Neural crest cell (in vitro differentiated cells): ENCODE measurements at regions not wholly inside any gene's neighbourhood (a gene's known extent, or its start where the extent isn't known, plus 50 kb on each side); places are given as distances from the start of the nearest gene placed in this dataset.

Experiments used
- DNase-seq: peaks from one replicate; pipeline ENCODE4 v3.0.0; 2021; ENCODE audit warnings: low read depth, mixed read lengths, low spot score
- H3K27ac Mint-ChIP-seq: one replicate; pipeline ENCODE4 v1.8.0; 2021; ENCODE audit warnings: mild to moderate bottlenecking, mixed read lengths; ENCODE audit not compliant: unreplicated experiment
- H3K27me3 Mint-ChIP-seq: 2 replicates; pipeline ENCODE4 v1.8.0; 2021; ENCODE audit warnings: low read depth, mild to moderate bottlenecking, mixed read lengths
- H3K36me3 Mint-ChIP-seq: 2 replicates; pipeline ENCODE4 v1.8.0; 2021; ENCODE audit warnings: low read depth, mild to moderate bottlenecking, mixed read lengths
- H3K4me1 Mint-ChIP-seq: 2 replicates; pipeline ENCODE4 v1.8.0; 2021; ENCODE audit warnings: mixed read lengths
- H3K4me3 Mint-ChIP-seq: one replicate; pipeline ENCODE4 v1.8.0; 2021; ENCODE audit warnings: mild to moderate bottlenecking, mixed read lengths
- H3K9me3 Mint-ChIP-seq: 2 replicates; pipeline ENCODE4 v1.8.0; 2021; ENCODE audit warnings: mixed read lengths
- TF ChIP-seq, protein P1 (sequence below): fragments of 200-600 bp; sonication (generic); conservative IDR thresholded peaks from 2 replicates; pipeline ENCODE4 v1.5.0; 2021; ENCODE audit warnings: antibody characterized with exemption, mild to moderate bottlenecking

DNA sequence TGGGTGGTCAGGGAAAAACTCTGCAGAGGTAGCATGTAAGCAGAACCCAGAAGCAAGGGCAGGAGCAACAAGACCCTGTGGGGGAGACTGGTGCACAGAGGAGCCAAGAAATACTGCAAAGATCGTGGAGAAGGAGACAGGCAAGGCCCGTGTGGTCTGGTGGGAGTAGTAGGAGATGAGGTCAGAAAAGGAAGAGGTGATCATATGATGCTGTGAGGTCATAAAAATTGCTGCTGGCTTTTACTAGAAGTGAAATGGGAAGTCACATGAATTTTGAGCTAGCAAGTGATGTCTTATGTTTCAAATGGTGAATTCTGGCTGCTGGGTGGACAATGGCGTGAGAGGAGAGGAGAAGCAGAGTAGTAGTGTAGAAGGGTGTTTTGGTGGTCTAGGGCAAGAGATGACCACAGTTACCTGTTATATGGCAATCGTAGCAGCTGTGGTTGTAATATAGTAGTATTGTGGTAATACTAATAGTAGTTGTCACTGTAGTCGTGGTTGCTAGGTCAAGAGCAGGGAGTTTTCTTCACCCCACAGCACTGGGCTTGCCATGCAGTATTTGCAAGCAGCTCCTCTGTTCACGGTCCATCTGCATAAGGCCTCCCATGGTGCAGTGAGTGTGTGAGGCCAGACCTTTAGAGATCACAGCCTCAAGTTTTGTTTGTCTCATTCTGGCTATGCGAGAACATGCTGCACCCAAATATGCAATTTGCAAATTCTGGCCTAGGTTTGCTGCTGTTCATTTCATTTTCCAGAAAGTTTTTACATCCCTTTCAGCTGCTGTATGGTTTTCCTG is 205.0 kb downstream of the TSHZ3 start:
- H3K36me3 Mint-ChIP-seq: no peaks in the 10 kb centered on the region
- H3K4me3 Mint-ChIP-seq: no peak overlapping the region
- TF ChIP-seq, protein P1, sequence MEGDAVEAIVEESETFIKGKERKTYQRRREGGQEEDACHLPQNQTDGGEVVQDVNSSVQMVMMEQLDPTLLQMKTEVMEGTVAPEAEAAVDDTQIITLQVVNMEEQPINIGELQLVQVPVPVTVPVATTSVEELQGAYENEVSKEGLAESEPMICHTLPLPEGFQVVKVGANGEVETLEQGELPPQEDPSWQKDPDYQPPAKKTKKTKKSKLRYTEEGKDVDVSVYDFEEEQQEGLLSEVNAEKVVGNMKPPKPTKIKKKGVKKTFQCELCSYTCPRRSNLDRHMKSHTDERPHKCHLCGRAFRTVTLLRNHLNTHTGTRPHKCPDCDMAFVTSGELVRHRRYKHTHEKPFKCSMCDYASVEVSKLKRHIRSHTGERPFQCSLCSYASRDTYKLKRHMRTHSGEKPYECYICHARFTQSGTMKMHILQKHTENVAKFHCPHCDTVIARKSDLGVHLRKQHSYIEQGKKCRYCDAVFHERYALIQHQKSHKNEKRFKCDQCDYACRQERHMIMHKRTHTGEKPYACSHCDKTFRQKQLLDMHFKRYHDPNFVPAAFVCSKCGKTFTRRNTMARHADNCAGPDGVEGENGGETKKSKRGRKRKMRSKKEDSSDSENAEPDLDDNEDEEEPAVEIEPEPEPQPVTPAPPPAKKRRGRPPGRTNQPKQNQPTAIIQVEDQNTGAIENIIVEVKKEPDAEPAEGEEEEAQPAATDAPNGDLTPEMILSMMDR: no peak
- no peak overlapping the region for H3K27ac Mint-ChIP-seq
- DNase-seq: no peak
- peaks cover 3% of the 10 kb centered on the region for H3K9me3 Mint-ChIP-seq
- H3K27me3 Mint-ChIP-seq: no peaks in the 10 kb centered on the region
- no peaks in the 10 kb centered on the region for H3K4me1 Mint-ChIP-seq

DNA sequence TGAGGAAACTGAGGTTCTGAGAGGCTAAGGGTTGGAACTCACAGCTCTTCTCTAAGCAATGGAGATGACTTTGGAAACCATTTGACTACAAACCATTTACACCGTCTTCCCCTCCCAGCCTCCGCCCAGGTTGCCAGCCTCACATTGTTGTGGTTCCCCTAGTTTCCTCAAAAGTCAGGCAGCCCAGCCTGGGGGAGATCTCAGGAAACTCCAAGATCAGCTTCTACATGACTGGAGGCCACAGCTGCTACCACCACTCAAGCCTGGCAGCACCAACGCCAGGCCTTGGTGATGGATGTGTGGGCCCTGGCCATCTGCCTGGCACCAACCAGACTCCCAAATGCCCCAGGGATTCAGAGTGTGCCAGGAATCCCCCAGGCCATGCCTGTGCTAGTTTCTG is 207.9 kb downstream of the TSHZ3 start:
- TF ChIP-seq, protein P1: no peak
- H3K36me3 Mint-ChIP-seq: no peaks in the 10 kb centered on the region
- no peaks in the 10 kb centered on the region for H3K4me1 Mint-ChIP-seq
- no peak overlapping the region for H3K27ac Mint-ChIP-seq
- H3K27me3 Mint-ChIP-seq: peaks cover 7% of the 10 kb centered on the region
- no peak overlapping the region for H3K4me3 Mint-ChIP-seq
- H3K9me3 Mint-ChIP-seq: peaks cover 3% of the 10 kb centered on the region
- DNase-seq: no peak

DNA sequence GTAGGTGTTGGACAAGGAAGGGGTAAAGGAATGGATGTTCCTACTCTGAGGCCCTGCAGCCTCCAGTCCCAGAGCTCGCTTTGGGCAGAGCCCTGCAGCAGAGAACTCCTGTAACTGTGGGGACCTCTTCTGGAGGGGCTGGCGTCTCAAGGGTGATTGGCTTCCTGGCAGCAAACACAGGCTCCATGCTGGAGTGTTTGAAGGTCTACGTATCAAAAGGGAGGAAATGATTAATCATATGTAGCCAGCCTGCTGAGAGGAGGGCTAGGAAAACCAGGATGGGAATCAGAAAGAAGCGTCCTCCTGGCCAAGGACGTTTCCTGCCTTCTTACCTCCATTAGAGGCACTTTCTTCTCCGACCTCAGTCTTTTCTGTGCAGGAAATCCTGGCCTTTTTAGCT is 208.5 kb downstream of the TSHZ3 start:
- DNase-seq: no peak
- Mint-ChIP-seq H3K4me3 (no peak overlapping the region), H3K36me3 (no peaks in the 10 kb centered on the region), H3K9me3 (peaks cover 3% of the 10 kb centered on the region), H3K4me1 (no peaks in the 10 kb centered on the region), H3K27me3 (peaks cover 8% of the 10 kb centered on the region), H3K27ac (no peak overlapping the region)
- TF ChIP-seq, protein P1: no peak

DNA sequence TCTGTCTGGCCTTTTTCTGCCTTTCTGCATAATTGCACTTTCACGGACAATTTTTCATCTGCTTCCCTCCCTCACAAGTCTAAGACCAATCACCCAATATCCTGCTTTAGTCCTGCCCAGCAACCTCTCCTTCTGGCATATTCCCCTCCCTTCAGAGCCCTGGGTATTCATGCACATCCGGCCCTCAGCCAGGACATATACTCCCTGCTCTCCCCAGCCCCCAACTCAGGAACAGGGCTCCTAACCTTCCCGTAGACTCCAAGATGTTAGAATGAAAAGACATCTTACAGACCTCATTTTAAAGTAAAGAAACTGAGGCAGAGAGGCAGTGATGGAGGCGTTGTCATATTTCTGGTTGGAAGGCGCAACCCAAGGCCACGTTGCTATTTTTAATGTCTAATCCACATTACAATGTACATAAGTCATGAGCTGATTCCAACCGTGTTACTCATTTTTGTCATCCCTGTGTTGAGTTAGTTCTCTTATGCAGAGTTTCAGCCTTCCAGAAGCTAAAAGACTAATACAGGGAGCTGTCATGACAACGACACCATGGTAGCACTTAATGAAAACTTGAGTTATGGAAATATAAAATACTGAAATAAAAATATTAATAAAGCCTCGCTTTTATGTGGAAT is 209.2 kb downstream of the TSHZ3 start:
- TF ChIP-seq, protein P1: no peak
- H3K27me3 Mint-ChIP-seq: peaks cover 12% of the 10 kb centered on the region
- H3K27ac Mint-ChIP-seq: peak overlapping the region; percentile 70
- no peaks in the 10 kb centered on the region for H3K4me1 Mint-ChIP-seq
- H3K4me3 Mint-ChIP-seq: no peak overlapping the region
- H3K36me3 Mint-ChIP-seq: no peaks in the 10 kb centered on the region
- H3K9me3 Mint-ChIP-seq: peaks cover 3% of the 10 kb centered on the region
- DNase-seq: no peak

DNA sequence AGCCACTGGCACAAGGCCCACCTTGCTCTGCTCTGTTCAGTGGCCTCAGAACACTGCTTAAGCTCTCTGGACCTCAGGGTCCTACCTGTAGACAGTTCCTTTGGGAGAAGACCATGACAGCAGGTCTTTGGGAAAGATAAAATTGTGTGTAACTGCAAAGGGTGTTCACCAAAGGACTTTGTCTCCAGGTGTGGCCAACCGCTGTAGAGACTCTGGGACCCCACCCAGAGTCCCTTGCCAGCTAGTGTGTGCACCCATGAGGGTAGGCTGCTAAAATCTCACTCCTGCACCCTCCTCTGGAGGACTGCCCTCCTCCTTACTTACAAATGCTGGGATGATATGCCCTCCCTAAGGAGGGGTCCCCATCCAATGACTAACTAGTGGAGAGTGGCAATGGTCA is 211.2 kb downstream of the TSHZ3 start:
- peaks cover 3% of the 10 kb centered on the region for H3K9me3 Mint-ChIP-seq
- H3K27me3 Mint-ChIP-seq: peaks cover 21% of the 10 kb centered on the region
- H3K27ac Mint-ChIP-seq: no peak overlapping the region
- no peak for DNase-seq
- H3K36me3 Mint-ChIP-seq: no peaks in the 10 kb centered on the region
- TF ChIP-seq, protein P1: no peak
- no peaks in the 10 kb centered on the region for H3K4me1 Mint-ChIP-seq
- no peak overlapping the region for H3K4me3 Mint-ChIP-seq
